Chondrocyte (in vitro differentiated cells): ENCODE measurements at regions not wholly inside any gene's neighbourhood (a gene's known extent, or its start where the extent isn't known, plus 50 kb on each side); places are given as distances from the start of the nearest gene placed in this dataset.

Source experiments
- DNase-seq: peaks from one replicate; pipeline ENCODE4 v3.0.0; 2021; ENCODE audit warnings: mixed read lengths, low spot score
- H3K27ac Mint-ChIP-seq: one replicate; pipeline ENCODE4 v1.8.0; 2021; ENCODE audit warnings: mild to moderate bottlenecking, moderate library complexity, mixed read lengths; ENCODE audit not compliant: unreplicated experiment
- H3K27me3 Mint-ChIP-seq: 2 replicates; pipeline ENCODE4 v1.8.0; 2021; ENCODE audit warnings: low read depth, mixed read lengths
- H3K36me3 Mint-ChIP-seq: 2 replicates; pipeline ENCODE4 v1.8.0; 2021; ENCODE audit warnings: low read depth, mixed read lengths
- H3K4me1 Mint-ChIP-seq: 2 replicates; pipeline ENCODE4 v1.8.0; 2021; ENCODE audit warnings: low read depth, mild to moderate bottlenecking, mixed read lengths
- H3K4me3 Mint-ChIP-seq: one replicate; pipeline ENCODE4 v1.8.0; 2021; ENCODE audit warnings: mild to moderate bottlenecking, moderate library complexity, mixed read lengths; ENCODE audit not compliant: unreplicated experiment
- H3K9me3 Mint-ChIP-seq: 2 replicates; pipeline ENCODE4 v1.8.0; 2021; ENCODE audit warnings: low read depth, mixed read lengths
- CTCF ChIP-seq: fragments of 200-600 bp; sonication (generic); IDR thresholded peaks from 2 replicates; pipeline ENCODE4 v1.5.0; 2021; ENCODE audit warnings: antibody characterized with exemption, mild to moderate bottlenecking, moderate library complexity

GRCh38 chr1:232267092-232267836 lies 362.7 kb downstream of the SIPA1L2 start:
- no peak for DNase-seq
- TF ChIP-seq CTCF: no peak
- Mint-ChIP-seq H3K27me3 (no peaks in the 10 kb centered on the region), H3K4me1 (peaks cover 7% of the 10 kb centered on the region), H3K36me3 (no peaks in the 10 kb centered on the region), H3K27ac (no peak overlapping the region), H3K4me3 (no peak overlapping the region), H3K9me3 (no peaks in the 10 kb centered on the region)

DNA sequence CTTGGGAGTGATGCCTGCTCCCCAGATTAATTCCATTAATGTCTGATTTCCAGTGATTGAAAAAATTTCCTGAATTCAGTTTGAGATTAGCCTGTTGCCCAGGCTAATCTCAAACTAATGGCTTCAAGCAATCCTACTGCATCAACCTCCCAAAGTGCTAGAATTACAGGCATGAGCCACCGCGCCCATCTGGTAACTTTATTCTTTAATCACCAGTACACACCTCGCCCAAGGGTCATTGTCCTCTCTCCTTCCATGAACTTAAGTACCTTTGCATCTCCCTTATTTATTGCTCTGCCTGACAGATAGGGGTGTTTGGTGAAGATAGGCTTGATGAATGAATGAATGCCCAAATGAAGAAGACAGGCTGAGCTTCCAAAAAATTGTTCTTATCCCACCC lies 366.5 kb downstream of the SIPA1L2 start:
- DNase-seq: no peak
- no peaks in the 10 kb centered on the region for H3K36me3 Mint-ChIP-seq
- no peaks in the 10 kb centered on the region for H3K27me3 Mint-ChIP-seq
- H3K9me3 Mint-ChIP-seq: no peaks in the 10 kb centered on the region
- no peak for TF ChIP-seq CTCF
- H3K27ac Mint-ChIP-seq: no peak overlapping the region
- peaks cover 7% of the 10 kb centered on the region for H3K4me1 Mint-ChIP-seq
- no peak overlapping the region for H3K4me3 Mint-ChIP-seq

DNA sequence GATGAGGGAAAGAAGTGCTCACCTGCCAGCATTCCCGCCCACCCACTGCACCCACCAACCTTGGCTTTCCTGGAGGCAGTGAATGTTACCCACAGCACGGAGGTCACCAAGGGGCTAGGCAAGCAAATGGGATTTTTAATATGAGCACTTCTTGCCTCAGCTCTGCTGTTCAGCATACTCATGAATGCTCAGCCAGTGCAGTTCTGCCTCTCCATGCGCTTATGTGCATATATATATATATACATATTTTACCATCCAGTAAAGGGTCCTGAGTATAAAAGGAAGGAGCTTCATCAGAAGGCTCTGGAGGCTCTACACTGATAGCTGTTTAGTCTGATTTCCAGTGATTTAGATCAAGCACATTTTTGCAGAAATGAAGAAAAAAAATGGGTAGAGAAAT lies 366.9 kb downstream of the SIPA1L2 start:
- DNase-seq: no peak
- TF ChIP-seq CTCF: no peak
- Mint-ChIP-seq H3K27me3 (no peaks in the 10 kb centered on the region), H3K9me3 (no peaks in the 10 kb centered on the region), H3K4me1 (peaks cover 7% of the 10 kb centered on the region), H3K36me3 (no peaks in the 10 kb centered on the region), H3K4me3 (no peak overlapping the region), H3K27ac (no peak overlapping the region)

DNA sequence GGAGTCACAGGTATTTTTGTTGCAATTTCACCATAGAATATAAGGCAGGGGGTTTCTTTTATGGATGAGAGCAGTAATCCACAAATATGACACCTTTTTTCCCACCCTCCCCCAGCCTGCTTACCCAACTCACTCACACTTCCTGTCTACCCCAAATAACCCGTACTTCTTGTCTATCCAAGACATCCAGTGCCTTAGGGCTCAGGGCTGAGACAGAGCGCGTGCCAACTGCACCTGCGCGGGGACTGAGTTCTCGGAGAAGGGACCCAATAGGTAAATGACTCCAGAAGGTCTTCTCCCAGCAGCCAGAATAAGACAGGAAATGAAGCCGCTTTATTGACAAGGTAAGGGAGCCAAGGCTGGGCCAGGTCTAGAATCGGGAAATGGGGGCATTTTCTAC lies 369.1 kb downstream of the SIPA1L2 start:
- peaks cover 7% of the 10 kb centered on the region for H3K4me1 Mint-ChIP-seq
- H3K9me3 Mint-ChIP-seq: no peaks in the 10 kb centered on the region
- no peak for DNase-seq
- H3K27ac Mint-ChIP-seq: no peak overlapping the region
- H3K36me3 Mint-ChIP-seq: no peaks in the 10 kb centered on the region
- no peaks in the 10 kb centered on the region for H3K27me3 Mint-ChIP-seq
- no peak overlapping the region for H3K4me3 Mint-ChIP-seq
- no peak for TF ChIP-seq CTCF

- H3K4me1 Mint-ChIP-seq: peaks cover 6% of the 10 kb centered on the region
- H3K4me3 Mint-ChIP-seq: no peak overlapping the region
- no peaks in the 10 kb centered on the region for H3K9me3 Mint-ChIP-seq
- DNase-seq: no peak
- no peak for TF ChIP-seq CTCF
- H3K36me3 Mint-ChIP-seq: no peaks in the 10 kb centered on the region
- H3K27ac Mint-ChIP-seq: no peak overlapping the region
- H3K27me3 Mint-ChIP-seq: no peaks in the 10 kb centered on the region
Measured at GRCh38 chr1:232260045-232260444, 369.9 kb downstream of the SIPA1L2 start.
